Brain microvascular endothelial cell (primary cell): ENCODE measurements at regions not wholly inside any gene's neighbourhood (a gene's known extent, or its start where the extent isn't known, plus 50 kb on each side); places are given as distances from the start of the nearest gene placed in this dataset.

Experiments used
- DNase-seq: peaks from one replicate; pipeline ENCODE4 v3.0.0-alpha.2; 2020
- H3K27ac ChIP-seq: fragments of 250-450 bp; sonication (Bioruptor Pico); 2 replicates; pipeline ENCODE4 v1.5.1; 2020; ENCODE audit warnings: mild to moderate bottlenecking, moderate library complexity
- H3K27me3 ChIP-seq: fragments of 250-450 bp; sonication (Bioruptor Pico); replicated peaks from 2 replicates; pipeline ENCODE4 v1.5.1; 2020; ENCODE audit warnings: mild to moderate bottlenecking
- H3K36me3 ChIP-seq: fragments of 250-450 bp; sonication (Bioruptor Pico); replicated peaks from 2 replicates; pipeline ENCODE4 v1.5.1; 2020; ENCODE audit warnings: mild to moderate bottlenecking
- H3K4me3 ChIP-seq: 2 replicates; pipeline ENCODE4 v1.5.1; 2011; ENCODE audit warnings: low read depth, mild to moderate bottlenecking, control low read depth, low read length, moderate library complexity
- in situ Hi-C: cut with HindIII; loops from 2 replicates; pipeline ENCODE4 v1.10.0; 2017; ENCODE audit warnings: low sequenced_read_pairs, low pct_ligation_motif_present
- TF ChIP-seq, protein P1 (sequence below): IDR thresholded peaks from 2 replicates; pipeline ENCODE4 v1.5.1; 2011; ENCODE audit warnings: low read depth, mild to moderate bottlenecking, moderate library complexity, low read length, control low read depth, inconsistent platforms; ENCODE audit errors: missing control alignments

DNA sequence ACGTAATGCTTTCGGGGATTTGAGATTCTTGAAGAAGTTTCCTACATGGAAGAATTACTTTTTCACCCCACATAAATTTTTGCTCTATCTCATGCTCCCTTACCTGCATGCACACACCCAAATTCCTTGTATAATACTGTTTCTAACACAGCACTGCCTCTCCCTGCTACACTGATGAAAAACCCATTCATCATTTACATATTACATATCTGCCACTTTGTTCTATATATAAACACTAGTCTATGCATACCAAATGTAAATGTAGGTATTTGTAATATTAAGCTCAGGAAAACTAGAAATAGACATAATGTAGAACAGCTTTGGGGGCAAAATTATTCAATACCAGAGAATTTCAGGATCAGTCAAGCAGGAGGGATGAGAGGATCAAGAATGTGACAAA is 182.6 kb upstream of the SEMA6D start:
- TF ChIP-seq, protein P1, sequence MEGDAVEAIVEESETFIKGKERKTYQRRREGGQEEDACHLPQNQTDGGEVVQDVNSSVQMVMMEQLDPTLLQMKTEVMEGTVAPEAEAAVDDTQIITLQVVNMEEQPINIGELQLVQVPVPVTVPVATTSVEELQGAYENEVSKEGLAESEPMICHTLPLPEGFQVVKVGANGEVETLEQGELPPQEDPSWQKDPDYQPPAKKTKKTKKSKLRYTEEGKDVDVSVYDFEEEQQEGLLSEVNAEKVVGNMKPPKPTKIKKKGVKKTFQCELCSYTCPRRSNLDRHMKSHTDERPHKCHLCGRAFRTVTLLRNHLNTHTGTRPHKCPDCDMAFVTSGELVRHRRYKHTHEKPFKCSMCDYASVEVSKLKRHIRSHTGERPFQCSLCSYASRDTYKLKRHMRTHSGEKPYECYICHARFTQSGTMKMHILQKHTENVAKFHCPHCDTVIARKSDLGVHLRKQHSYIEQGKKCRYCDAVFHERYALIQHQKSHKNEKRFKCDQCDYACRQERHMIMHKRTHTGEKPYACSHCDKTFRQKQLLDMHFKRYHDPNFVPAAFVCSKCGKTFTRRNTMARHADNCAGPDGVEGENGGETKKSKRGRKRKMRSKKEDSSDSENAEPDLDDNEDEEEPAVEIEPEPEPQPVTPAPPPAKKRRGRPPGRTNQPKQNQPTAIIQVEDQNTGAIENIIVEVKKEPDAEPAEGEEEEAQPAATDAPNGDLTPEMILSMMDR, result no peak
- Histone ChIP-seq H3K36me3 (no peaks in the 10 kb centered on the region), H3K27ac (no peak overlapping the region), H3K4me3 (no peak overlapping the region), H3K27me3 (no peaks in the 10 kb centered on the region)
- no peak for DNase-seq
- in situ Hi-C loops, result no loop called here

DNA sequence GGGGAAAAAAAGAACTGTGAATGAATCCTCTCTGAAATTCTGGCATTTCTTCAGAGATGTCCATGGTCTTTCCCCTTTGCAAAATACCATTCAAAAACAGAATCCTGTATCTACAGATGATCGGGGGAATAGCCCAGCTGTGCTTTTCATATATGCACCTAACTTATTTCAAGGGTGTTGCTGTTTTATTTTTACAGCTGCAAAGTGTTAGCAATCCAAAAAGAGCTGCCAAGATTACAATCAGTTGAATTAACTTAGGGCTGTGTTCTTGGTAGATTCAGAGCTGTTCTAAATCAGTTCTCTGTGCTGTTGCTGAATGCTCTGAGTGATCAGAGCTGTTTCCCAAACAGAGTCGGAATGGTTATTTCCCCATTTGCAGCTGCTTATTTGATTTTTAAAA is 175.7 kb upstream of the SEMA6D start:
- no peaks in the 10 kb centered on the region for H3K27me3 ChIP-seq
- DNase-seq, result no peak
- no peak overlapping the region for H3K27ac ChIP-seq
- H3K4me3 ChIP-seq, result no peak overlapping the region
- TF ChIP-seq, protein P1, result no peak
- in situ Hi-C loops, result no loop called here
- no peaks in the 10 kb centered on the region for H3K36me3 ChIP-seq

DNA sequence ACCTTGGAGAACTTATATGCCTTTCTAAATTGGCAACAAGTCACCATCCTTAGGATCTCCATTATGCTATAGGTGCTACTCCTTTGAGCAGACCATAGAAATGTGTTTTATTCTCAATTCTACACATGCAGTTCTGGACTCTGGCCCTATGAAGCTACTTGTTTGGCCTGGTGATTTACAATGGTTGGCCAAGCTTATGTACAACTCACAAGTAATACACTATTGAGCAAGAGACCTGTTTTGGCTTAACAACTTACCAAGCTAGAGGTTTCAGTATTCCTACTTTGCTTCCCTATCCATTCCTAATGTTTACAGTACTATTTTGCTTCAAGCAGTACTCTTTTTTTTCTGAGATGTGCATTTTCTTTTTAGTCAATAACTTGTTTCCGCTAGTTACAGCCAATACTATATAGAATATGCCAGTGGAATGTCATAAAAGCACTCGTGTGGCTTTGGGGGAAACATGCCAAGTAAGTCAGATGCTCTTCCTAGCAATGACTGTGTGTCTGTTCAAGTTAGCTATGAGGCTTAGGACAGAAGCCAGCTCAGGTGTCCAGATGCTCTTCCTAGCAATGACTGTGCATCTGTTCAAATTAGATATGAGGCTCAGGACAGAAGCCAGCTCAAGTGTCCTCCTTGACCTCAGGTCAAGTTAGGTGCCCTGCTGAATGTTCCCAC is 174.9 kb upstream of the SEMA6D start:
- H3K27me3 ChIP-seq, result no peaks in the 10 kb centered on the region
- no peaks in the 10 kb centered on the region for H3K36me3 ChIP-seq
- in situ Hi-C loops, result no loop called here
- TF ChIP-seq, protein P1, result no peak
- no peak overlapping the region for H3K27ac ChIP-seq
- no peak for DNase-seq
- H3K4me3 ChIP-seq, result no peak overlapping the region

DNA sequence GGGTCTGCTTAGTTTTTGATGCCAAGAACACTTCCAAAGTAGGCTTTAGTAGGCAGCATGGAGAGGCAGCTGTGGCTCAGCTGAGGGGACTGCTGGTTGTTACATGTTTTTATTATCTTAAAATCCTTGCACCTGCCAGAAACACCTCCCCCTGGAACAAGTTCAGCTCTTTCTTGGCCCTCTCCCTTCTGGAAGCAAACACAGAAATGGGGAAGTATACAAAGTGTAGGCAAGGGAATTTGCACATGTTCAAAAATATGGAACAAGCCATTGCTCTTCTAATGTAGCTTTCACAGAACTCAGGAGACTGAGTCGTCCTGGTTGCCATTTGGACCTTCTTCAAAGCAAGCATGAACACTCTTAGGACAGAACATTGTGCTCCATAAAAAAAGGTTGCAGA is 169.1 kb upstream of the SEMA6D start:
- Histone ChIP-seq H3K27me3 (no peaks in the 10 kb centered on the region), H3K27ac (no peak overlapping the region), H3K4me3 (no peak overlapping the region), H3K36me3 (no peaks in the 10 kb centered on the region)
- DNase-seq, result no peak
- TF ChIP-seq, protein P1, result no peak
- in situ Hi-C loops, result no loop called here

DNA sequence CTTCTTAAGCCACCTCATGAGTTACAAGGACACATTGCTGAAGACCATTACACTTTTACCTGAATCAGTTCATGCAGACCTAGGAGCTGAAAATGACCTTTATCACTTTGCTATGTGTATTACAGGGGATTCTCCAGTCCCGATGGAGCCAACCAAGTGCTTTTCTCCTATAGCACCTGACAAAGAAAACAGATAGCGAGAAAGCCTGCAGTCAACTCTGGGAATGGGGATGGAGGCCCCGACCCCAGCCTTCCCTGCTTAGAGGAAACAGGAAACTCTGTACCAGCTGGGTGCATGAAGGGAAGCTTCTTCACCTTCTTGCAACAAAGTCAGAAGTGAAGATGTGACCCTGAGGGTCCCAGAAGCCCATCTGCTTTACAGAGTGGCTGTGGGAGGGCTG is 168.3 kb upstream of the SEMA6D start:
- Histone ChIP-seq H3K27me3 (no peaks in the 10 kb centered on the region), H3K27ac (no peak overlapping the region), H3K36me3 (no peaks in the 10 kb centered on the region), H3K4me3 (no peak overlapping the region)
- no peak for DNase-seq
- in situ Hi-C loops, result no loop called here
- TF ChIP-seq, protein P1, result no peak

DNA sequence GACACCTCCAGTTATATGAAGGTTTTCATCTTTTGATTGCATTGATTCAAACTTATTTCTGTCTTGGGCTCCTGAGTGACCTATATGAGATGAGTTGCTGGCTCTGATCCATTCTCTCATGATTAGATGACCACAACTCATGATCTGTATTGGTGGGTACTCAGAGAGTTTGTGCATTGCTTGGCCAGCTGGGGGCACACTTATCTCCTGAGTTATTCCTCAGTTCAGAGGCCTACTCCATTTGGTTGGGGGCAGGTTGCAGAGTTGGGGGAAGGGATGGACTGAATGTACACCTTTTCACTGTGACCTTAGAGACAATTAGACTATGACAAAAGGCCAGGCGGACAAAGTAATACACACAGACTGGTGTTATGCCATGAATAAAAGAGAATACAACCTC is 166.2 kb upstream of the SEMA6D start:
- H3K27me3 ChIP-seq, result no peaks in the 10 kb centered on the region
- no peak overlapping the region for H3K27ac ChIP-seq
- no peak for DNase-seq
- no peak overlapping the region for H3K4me3 ChIP-seq
- in situ Hi-C loops, result no loop called here
- no peaks in the 10 kb centered on the region for H3K36me3 ChIP-seq
- TF ChIP-seq, protein P1, result peak; percentile 42
